NCI-H345 (cell line): ENCODE measurements at regions not wholly inside any gene's neighbourhood (a gene's known extent, or its start where the extent isn't known, plus 50 kb on each side); places are given as distances from the start of the nearest gene placed in this dataset.
A peak's percentile ranks its signal among the peaks of the same experiment; 100 is the strongest.
"Not testable (repeated sequence)": the region's sequence is repeated elsewhere in the genome, so short reads cannot be mapped to it uniquely, and the experiment has no call there.

Experiments
- DNase-seq: peaks from one replicate; lab custom pipeline; 2025; lab: John Stamatoyannopoulos, UW

DNA sequence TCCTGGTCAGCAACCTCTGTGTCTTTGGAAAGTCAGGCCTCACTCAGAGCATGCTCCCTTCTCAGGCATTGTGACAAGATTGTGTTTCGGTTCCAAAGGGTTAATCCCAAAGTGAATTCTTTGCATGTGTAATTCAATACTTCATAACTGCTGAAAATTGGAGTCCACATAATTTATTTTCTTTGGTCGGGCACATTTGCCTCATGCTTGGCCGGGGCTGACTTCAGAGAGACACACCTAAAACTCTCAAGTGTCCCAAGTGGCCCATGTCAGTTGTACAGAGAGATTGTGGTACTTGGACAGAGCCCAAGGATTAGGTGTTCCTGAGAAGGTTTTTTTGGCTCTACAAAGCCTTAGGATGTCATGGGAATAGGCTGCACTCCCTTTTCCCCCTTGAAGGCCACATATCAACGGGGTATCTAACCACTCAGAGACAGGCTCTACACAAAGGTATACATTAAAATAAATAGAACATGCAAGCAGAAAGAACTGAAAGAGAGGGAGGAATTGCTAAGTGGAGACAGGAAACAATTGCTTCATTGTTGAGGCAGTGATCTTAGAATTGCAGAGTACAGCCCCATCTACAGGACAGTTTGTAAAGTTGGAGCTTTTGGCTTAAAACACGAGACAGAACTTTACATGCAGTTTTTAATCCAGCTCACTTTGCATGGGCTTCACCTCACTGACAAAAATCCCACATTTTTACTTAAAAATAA lies 1232.3 kb upstream of the ZEB2 start:
- peak; percentile 39 for DNase-seq

DNA sequence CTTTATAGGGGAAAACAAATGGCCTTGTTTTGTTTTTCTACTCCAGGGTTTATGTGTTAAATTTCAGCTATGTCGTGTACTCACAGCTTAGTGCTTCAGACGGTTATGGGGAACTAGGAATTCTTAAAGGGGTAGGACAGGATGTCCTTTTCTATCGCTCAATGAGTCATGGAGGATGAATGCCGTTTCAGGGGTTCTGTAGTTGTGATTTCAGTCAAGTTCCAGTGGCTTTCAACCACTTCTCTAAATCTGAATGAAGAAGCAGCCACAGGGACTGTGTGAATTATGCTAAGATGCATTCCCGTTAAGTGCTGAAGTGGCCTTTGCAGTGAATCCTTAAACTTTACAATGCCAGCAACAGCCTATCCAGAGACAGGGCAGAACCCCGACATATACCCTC lies 1231.7 kb upstream of the ZEB2 start:
- no peak for DNase-seq

GRCh38 chr2:145751155-145751554 lies 1231.2 kb upstream of the ZEB2 start:
- no peak for DNase-seq

DNA sequence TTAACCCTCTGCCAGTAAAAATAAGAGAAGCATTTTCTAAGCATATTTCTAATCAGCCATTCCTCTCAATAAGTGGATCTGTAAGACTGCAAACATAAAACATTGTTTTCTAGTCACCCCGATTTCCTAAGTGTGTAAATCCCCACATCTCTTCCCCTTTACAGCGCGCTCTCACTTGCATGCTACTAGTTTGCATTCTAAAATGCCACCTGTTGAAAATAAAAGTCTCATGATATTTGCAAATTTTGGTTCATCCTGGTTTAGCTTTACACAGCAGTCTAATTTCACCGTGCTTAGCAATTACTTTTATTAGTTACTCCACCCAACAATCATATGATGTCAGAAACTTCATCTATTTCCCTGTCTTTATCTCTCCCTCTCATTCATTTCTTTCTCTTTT lies 1230.7 kb upstream of the ZEB2 start:
- no peak for DNase-seq

DNA sequence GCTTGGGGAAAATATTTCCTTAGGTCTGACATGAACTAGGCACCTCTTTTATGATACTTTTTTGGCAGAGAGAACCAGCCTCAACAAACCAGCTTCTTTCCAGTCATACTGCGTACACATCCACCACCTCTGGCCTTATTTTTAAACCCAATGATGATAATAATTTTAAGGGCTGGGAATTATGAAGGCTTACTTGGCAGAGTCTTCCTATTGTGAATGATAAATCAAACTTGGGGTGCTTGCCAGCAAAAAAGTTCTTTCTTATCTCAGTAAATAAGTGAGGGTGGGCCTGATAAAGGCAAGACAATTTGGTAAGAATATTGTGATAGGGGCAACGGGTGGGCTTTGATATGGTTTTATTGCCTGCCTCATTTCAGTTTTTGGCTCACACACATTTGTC lies 1230.2 kb upstream of the ZEB2 start:
- DNase-seq, result no peak

- no peak for DNase-seq
Observed at GRCh38 chr2:145749556-145749955, 1229.6 kb upstream of the ZEB2 start.

- no peak for DNase-seq
Observed at GRCh38 chr2:145748927-145749326, 1229.0 kb upstream of the ZEB2 start.

DNA sequence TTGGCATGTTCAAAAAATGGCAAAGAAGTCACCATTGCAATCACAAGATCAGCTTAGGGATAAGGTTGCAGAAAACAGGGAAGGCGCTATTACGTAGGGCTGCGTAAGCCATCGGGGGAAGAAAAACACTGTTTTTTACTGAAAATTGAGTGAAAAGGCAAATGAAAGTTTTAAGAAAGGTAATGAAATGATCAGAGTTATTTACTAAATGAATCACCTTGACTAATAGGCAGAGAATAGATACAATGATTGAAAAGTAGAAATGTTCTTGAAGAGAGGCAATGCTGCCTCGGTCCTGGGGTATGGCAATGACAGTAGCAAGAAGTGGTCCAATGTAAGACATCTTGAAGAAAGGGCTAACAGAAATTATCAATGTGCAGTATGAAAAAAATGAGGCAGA lies 1227.8 kb upstream of the ZEB2 start:
- DNase-seq, result no peak

GRCh38 chr2:145745387-145745721 lies 1225.4 kb upstream of the ZEB2 start:
- not testable (repeated sequence) for DNase-seq

DNA sequence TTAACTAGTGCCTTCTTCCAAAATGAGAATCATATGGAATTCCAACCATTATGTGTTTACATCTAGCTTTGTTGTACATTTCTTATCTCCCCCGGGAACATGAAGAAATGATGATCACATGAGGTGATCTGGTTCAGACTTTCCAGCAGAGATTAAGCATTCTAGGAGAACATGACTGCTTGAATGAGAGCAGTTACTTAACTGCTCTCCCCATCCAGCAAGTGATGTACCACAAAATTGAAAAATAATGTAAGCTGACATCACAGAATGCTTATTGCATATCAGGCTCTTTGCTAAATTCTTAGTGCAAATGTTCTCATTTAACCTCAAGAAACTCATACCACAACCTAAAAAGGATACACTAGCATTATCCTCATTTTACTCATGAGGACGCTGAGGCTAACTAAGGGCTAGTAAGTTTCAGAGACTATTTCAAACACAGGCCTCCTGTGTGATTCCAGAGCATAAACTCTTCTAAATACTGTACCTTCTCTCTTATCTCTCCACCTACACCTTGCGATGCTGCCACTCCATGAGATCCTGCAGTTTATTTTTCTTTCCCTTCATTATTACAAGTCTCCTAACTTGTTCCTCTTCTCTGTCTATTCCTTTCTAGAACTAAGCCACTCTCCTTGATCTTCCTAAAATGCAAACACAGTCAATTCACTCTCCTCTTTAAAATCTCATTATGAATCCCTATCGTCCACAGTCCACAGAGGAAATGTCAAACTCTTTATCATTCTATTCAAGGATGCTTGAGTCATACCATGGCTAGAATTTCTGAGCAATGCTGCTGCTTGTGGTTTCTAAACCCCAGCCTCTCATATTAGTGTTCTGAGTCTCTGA lies 1224.8 kb upstream of the ZEB2 start:
- DNase-seq, result no peak

DNA sequence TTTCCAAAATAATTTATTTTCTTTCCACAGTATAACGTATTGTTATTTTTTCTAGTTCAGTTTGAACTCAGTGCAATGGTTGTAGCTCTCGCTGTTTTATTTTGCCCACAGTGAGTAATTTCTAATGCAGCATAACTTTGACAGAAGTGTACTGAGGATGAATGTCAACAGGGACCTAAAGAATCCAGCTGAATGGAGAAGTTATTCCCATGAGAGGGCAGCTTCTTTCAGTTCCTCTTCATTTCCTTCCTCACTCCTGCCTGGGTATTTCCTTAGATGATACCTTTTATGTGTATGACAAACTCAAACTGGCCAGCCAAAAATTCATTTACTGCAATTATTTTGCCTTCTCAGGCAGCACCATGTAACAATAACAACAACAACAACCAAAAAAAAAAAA lies 1223.1 kb upstream of the ZEB2 start:
- no peak for DNase-seq

DNA sequence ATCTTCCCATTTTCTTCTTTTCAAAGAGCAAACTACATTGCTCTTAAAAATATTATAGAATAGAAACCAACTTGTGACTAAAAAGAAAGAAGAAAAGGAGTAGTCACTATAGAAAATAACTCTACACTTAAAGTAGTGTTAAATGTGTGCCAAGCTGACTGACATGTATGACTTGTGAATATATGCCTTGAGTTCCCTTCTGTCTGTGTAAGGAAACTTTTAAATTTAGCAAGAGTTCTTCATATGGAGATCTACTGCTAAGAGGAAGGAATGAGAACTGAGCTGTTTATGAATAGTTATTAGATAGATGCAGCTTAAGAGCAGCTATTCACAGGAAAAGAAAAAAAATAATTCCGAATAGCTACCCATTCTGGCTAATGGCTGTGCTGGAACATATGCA lies 1221.7 kb upstream of the ZEB2 start:
- no peak for DNase-seq

DNA sequence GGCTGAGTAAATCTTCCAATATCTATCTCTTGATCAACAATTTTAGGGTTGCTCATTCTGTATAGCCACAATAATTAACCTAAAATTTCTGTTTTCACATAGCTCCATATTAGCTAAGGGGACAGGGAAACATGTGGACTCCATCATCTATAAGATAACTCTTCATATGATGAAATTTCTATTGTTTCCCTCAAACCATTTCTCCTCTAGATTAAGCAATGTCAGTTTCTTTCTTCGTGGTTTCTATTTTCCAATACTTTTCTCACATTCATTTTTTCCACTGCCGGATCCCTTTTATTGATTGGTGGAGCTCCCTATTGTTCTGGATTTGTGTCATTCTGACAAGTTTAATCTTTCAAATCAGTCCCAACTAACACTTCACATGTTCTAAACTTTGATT lies 1221.3 kb upstream of the ZEB2 start:
- DNase-seq, result no peak

DNA sequence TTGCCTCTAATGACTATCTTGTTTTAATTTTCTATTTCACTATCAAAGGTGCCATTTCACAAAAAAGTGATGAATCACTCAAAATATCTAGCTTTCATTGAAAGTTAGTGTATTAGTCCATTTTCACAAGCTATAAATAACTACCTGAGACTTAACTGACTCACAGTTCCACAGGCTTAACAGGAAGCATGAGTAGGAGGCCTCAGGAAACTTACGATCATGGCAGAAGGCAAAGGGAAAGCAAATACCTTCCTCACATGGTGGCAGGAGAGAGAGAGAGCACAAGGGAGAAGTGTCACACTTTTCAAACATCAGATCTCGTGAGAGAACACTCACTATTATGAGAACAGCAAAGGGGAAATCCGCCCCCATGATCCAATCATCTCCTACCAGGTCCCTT lies 1220.4 kb upstream of the ZEB2 start:
- DNase-seq, result no peak

- DNase-seq, result no peak
Observed at GRCh38 chr2:145739681-145740080, 1219.8 kb upstream of the ZEB2 start.

DNA sequence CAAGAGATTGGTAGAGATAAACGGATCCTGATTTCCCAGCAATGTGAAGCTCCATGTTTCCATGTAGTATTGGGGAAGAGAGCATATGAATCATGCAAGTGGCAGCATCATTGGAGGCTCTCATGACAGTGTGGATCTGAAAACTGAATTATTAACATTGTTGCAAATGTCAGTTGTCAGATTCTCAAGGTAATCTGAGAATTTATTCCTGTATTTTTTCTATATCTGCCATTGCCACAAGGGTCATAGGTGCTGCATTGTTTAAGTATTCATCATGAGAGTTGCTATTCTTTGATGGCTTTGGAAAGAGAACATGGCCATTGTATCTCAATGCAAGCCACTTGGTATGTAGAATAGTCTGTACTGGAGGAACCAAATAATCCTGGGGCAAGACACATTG lies 1217.0 kb upstream of the ZEB2 start:
- DNase-seq, result no peak

GRCh38 chr2:145731467-145731866 lies 1211.5 kb upstream of the ZEB2 start:
- no peak for DNase-seq

DNA sequence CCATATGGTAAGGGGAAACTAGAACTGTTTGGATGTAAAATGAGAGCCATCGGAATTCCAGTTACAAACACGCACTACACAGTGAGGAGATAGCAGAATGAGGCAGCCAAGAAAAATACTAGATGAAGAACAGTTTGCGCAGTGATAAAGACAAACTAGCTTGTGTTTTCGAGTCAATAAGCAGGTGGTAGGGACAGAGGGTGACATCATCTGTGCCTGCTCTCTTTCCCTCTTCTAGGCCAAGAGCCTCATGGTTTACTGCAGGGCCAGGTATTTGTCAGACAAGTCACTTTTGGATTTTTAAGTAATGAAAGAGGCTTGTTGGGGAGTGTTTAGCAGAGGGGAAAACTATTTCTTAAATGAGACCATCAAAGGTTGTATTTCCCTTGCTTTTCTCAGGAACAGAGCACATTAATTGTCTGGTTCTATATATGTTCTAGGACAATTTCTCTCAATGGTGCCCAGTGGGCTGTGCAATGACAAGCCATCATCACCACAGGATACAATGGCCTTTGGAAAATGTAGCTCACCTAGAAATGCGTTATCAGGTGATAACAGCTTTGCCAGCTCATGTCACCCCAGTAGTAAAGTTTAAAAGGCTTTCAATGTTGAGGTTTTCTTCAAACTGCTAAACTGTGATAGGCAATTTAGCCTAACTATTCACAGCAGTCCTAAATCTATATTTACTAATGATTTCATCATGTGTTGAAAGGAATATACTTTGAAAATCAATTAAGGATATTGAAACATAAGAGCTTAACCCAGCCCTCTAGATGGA lies 1210.3 kb upstream of the ZEB2 start:
- DNase-seq, result no peak

- no peak for DNase-seq
Observed at GRCh38 chr2:145729481-145729880, 1209.6 kb upstream of the ZEB2 start.

DNA sequence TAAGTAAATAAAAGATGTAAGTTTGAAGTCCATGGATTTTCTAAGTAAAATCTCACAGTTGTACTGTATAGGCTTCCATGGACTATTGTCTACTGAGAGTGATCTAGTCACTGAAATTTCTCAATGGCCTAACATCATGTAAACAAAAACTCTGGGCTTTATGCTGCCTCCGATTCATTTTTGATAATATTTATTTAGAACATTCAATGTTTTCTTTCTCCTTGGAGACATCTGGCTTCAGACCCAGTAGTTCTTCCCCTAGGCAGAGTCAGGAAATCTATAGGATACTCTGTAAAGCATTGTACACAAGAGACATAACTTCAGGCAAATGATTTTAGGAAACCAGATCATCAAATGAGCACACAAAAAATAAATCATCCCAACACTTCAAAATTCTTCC lies 1208.6 kb upstream of the ZEB2 start:
- DNase-seq, result no peak

DNA sequence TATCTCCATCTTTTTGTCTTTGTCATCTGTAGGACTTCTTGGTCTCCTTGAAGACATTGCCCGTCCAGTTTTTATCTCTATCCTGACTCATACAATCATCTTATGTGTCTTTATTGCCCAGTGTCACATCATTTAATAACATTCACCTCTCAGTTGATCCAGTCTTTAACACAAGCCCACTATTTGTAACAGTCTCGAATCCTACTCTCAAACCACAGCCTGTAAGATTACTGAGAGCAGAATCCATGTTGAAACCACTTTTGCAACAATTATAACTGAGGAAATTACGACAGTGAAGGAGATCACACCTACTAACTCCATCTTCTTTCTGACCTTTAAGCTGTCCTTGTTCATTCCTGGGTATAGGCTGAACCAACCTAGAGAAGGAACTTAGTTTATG lies 1206.0 kb upstream of the ZEB2 start:
- no peak for DNase-seq

DNA sequence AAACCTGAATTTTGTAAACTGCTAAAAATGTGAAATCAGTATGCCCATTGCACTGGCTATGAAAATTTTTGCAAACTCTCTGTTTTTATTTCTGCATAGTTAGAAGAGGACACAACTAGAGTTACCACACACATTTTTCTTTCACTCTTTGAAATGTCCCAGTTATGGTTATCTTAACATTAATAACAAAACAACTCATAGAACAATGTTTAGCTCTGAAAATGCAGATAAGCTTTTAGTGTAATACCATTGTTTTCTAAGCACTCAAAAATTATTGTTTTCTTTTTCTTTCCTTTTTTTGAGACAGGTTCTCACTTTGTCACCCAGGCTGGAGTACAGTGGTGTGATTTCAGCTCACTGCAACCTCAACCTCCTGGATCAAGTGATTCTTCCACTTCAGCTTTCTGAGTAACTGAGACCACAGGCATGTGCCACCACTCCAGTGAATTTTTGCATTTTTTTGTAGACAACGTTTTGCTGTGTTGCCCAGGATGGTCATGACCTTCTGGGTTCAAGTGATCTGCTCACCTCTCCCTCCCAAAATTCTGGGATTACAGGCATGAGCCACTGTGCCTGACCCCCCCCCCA lies 1204.5 kb upstream of the ZEB2 start:
- no peak for DNase-seq

GRCh38 chr2:145723872-145724271 lies 1204.0 kb upstream of the ZEB2 start:
- no peak for DNase-seq
